SK-N-SH (cell line): ENCODE measurements at regions not wholly inside any gene's neighbourhood (a gene's known extent, or its start where the extent isn't known, plus 50 kb on each side); places are given as distances from the start of the nearest gene placed in this dataset.

Source experiments
- CTCF ChIA-PET: fragments of 300-600, 350-600 bp; formaldehyde crosslinking; extraction: SDS; loops from one replicate; lab custom pipeline; 2021; lab: Yijun Ruan, JAX
- POLR2A ChIA-PET: fragments of 350-600 bp; sonication (Branson Sonifier 250); formaldehyde crosslinking; extraction: SDS; loops from one replicate; lab custom pipeline; 2020; ENCODE audit warnings: antibody characterized with exemption, inconsistent platforms; lab: Yijun Ruan, JAX
- DNase-seq: peaks from one replicate; pipeline ENCODE4 v3.0.0; 2012
- H2AFZ ChIP-seq: fragments of 200-600 bp; sonication (generic); 2 replicates; pipeline ENCODE4 v1.8.1; 2016; ENCODE audit warnings: antibody characterized with exemption, mild to moderate bottlenecking, low read depth
- H3F3A ChIP-seq: fragments of 200-600 bp; sonication (generic); replicated peaks from 2 replicates; pipeline ENCODE3; 2016; ENCODE audit warnings: antibody characterized with exemption, mild to moderate bottlenecking; ENCODE audit not compliant: insufficient read depth
- H3K27ac ChIP-seq, 2 experiments: fragments of 200-500 bp in 1 of 2; fragments of 200-600 bp in 1 of 2; sonication (Bioruptor generic) in 1 of 2; sonication (generic), shearing (Covaris generic) in 1 of 2; 2 replicates each; pipeline versions ENCODE4 v1.5.1 to v1.6.1; 2014 to 2016; ENCODE audit warnings: low read depth in 2 of 2, inconsistent platforms in 1 of 2, low read length in 1 of 2, mild to moderate bottlenecking in 1 of 2, mixed read lengths in 1 of 2
- H3K27me3 ChIP-seq: fragments of 200-600 bp; sonication (generic), shearing (Covaris generic); 2 replicates; pipeline ENCODE4 v1.6.1; 2016; ENCODE audit warnings: mixed run types; ENCODE audit not compliant: insufficient read depth
- H3K36me3 ChIP-seq, 2 experiments: fragments of 200-500 bp in 1 of 2; fragments of 200-600 bp in 1 of 2; sonication (Bioruptor generic) in 1 of 2; sonication (generic) in 1 of 2; replicated peaks in 1 of 2; 2 replicates each; pipeline versions ENCODE3 to v1.5.1; 2014 to 2016; ENCODE audit warnings: low read length in 1 of 2, mild to moderate bottlenecking in 1 of 2; ENCODE audit not compliant: insufficient read depth in 2 of 2, control insufficient read depth in 1 of 2
- H3K4me1 ChIP-seq, 2 experiments: fragments of 200-500 bp in 1 of 2; fragments of 200-600 bp in 1 of 2; sonication (Bioruptor generic) in 1 of 2; sonication (generic), shearing (Covaris generic) in 1 of 2; 2 replicates each; pipeline versions ENCODE4 v1.5.1 to v1.6.1; 2014 to 2016; ENCODE audit warnings: low read depth in 1 of 2, low read length in 1 of 2, mixed run types in 1 of 2; ENCODE audit not compliant: insufficient read depth in 2 of 2, control insufficient read depth in 1 of 2
- H3K4me2 ChIP-seq: fragments of 200-600 bp; sonication (generic), shearing (Covaris generic); 2 replicates; pipeline ENCODE4 v1.6.1; 2017; ENCODE audit warnings: mixed run types
- H3K4me3 ChIP-seq, 2 experiments: fragments of 200-500 bp in 1 of 2; fragments of 200-600 bp in 1 of 2; sonication (Bioruptor generic) in 1 of 2; sonication (generic), shearing (Covaris generic) in 1 of 2; 2 replicates each; pipeline versions ENCODE4 v1.5.1 to v1.8.1; 2014 to 2016; ENCODE audit warnings: low read depth in 2 of 2, inconsistent platforms in 1 of 2, low read length in 1 of 2, mild to moderate bottlenecking in 1 of 2, mixed read lengths in 1 of 2, moderate library complexity in 1 of 2
- H3K79me2 ChIP-seq: fragments of 200-600 bp; sonication (generic); 2 replicates; pipeline ENCODE4 v1.8.1; 2017; ENCODE audit warnings: mild to moderate bottlenecking; ENCODE audit not compliant: insufficient read depth
- H3K9ac ChIP-seq: fragments of 200-600 bp; sonication (generic); 2 replicates; pipeline ENCODE4 v1.6.1; 2017; ENCODE audit warnings: mixed run types
- H3K9me2 ChIP-seq: fragments of 200-600 bp; sonication (generic); 2 replicates; pipeline ENCODE4 v1.6.1; 2017; ENCODE audit warnings: mixed run types
- H3K9me3 ChIP-seq: fragments of 200-600 bp; sonication (generic); 2 replicates; pipeline ENCODE4 v1.6.1; 2017; ENCODE audit warnings: mixed run types, mild to moderate bottlenecking, moderate library complexity
- H4K20me1 ChIP-seq: fragments of 200-600 bp; sonication (generic); 2 replicates; pipeline ENCODE4 v1.6.1; 2017; ENCODE audit warnings: mild to moderate bottlenecking, mixed run types; ENCODE audit not compliant: insufficient read depth
- ELF1 ChIP-seq: IDR thresholded peaks from 2 replicates; pipeline ENCODE4 v1.4.0; 2012
- EZH2phosphoT487 ChIP-seq: fragments of 200-600 bp; sonication (generic); IDR thresholded peaks from 2 replicates; pipeline ENCODE4 v1.6.1; 2017; ENCODE audit warnings: low read depth, mixed run types, mild to moderate bottlenecking, antibody characterized with exemption, moderate library complexity, borderline replicate concordance
- FOSL2 ChIP-seq: IDR thresholded peaks from 2 replicates; pipeline ENCODE4 v1.4.0; 2012; ENCODE audit warnings: low read depth, mild to moderate bottlenecking, moderate library complexity, borderline replicate concordance
- FOXM1 ChIP-seq: IDR thresholded peaks from 2 replicates; pipeline ENCODE4 v1.4.0; 2012; ENCODE audit warnings: low read depth, mild to moderate bottlenecking
- MXI1 ChIP-seq: IDR thresholded peaks from 2 replicates; pipeline ENCODE4 v1.6.1; 2012; ENCODE audit warnings: mild to moderate bottlenecking, low read depth, low read length, improper control_type of control experiment
- NFIC ChIP-seq: IDR thresholded peaks from 2 replicates; pipeline ENCODE4 v1.4.0; 2012; ENCODE audit warnings: borderline replicate concordance
- POLR2AphosphoS5 ChIP-seq: IDR thresholded peaks from 2 replicates; pipeline ENCODE4 v1.6.1; 2012; ENCODE audit warnings: low read depth, low read length
- RXRA ChIP-seq: IDR thresholded peaks from 2 replicates; pipeline ENCODE4 v1.4.0; 2012; ENCODE audit warnings: low read depth, mild to moderate bottlenecking, borderline replicate concordance
- SIN3A ChIP-seq: IDR thresholded peaks from 2 replicates; pipeline ENCODE4 v1.6.1; 2012; ENCODE audit warnings: low read depth, mild to moderate bottlenecking, low read length, moderate library complexity, borderline replicate concordance
- TAF1 ChIP-seq: IDR thresholded peaks from 2 replicates; pipeline ENCODE4 v1.6.1; 2012; ENCODE audit warnings: low read depth, mild to moderate bottlenecking, low read length, moderate library complexity, borderline replicate concordance
- TCF12 ChIP-seq: IDR thresholded peaks from 2 replicates; pipeline ENCODE4 v1.4.0; 2012
- WGBS: methylation state at CpG from one replicate; pipeline ENCODE4 v1.1.6; 2017; ENCODE audit warnings: low lambda C conversion rate; 5-methylcytosine and 5-hydroxymethylcytosine counted together
- TF ChIP-seq, protein P1 (sequence below): IDR thresholded peaks from 2 replicates; pipeline ENCODE4 v1.6.1; 2012; ENCODE audit warnings: mild to moderate bottlenecking, low read depth, low read length, moderate library complexity
- TF ChIP-seq, protein P2 (sequence below): fragments of 150-350 bp; IDR thresholded peaks from 2 replicates; pipeline ENCODE4 v1.6.1; 2016; ENCODE audit warnings: mild to moderate bottlenecking, low read depth, low read length

- H3K9me2 ChIP-seq, result no peaks in the 10 kb centered on the region
- H3K4me3 ChIP-seq, result no peak overlapping the region
- no peak for DNase-seq
- no peaks in the 10 kb centered on the region; a peak in 1 of 4 replicates for H3K4me1 ChIP-seq
- H3K27me3 ChIP-seq, result no peaks in the 10 kb centered on the region
- 55% methylated on average over 3 of the region's 3 CpGs for WGBS
- H3K9me3 ChIP-seq, result no peaks in the 10 kb centered on the region
- no peak overlapping the region for H3K9ac ChIP-seq
- no peak overlapping the region for H2AFZ ChIP-seq
- no peak overlapping the region for H3K4me2 ChIP-seq
- no peaks in the 10 kb centered on the region for H3F3A ChIP-seq
- H3K36me3 ChIP-seq, result no peaks in the 10 kb centered on the region
- ChIA-PET CTCF (no interaction called here), POLR2A (no interaction called here)
- no peaks in the 10 kb centered on the region for H3K79me2 ChIP-seq
- TF ChIP-seq SIN3A (no peak), FOSL2 (no peak), RXRA (no peak), POLR2AphosphoS5 (no peak), NFIC (no peak), TAF1 (no peak), ELF1 (no peak), EZH2phosphoT487 (no peak)
- TF ChIP-seq, protein P1, sequence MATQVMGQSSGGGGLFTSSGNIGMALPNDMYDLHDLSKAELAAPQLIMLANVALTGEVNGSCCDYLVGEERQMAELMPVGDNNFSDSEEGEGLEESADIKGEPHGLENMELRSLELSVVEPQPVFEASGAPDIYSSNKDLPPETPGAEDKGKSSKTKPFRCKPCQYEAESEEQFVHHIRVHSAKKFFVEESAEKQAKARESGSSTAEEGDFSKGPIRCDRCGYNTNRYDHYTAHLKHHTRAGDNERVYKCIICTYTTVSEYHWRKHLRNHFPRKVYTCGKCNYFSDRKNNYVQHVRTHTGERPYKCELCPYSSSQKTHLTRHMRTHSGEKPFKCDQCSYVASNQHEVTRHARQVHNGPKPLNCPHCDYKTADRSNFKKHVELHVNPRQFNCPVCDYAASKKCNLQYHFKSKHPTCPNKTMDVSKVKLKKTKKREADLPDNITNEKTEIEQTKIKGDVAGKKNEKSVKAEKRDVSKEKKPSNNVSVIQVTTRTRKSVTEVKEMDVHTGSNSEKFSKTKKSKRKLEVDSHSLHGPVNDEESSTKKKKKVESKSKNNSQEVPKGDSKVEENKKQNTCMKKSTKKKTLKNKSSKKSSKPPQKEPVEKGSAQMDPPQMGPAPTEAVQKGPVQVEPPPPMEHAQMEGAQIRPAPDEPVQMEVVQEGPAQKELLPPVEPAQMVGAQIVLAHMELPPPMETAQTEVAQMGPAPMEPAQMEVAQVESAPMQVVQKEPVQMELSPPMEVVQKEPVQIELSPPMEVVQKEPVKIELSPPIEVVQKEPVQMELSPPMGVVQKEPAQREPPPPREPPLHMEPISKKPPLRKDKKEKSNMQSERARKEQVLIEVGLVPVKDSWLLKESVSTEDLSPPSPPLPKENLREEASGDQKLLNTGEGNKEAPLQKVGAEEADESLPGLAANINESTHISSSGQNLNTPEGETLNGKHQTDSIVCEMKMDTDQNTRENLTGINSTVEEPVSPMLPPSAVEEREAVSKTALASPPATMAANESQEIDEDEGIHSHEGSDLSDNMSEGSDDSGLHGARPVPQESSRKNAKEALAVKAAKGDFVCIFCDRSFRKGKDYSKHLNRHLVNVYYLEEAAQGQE, result no peak
- no peaks in the 10 kb centered on the region for H4K20me1 ChIP-seq
- H3K27ac ChIP-seq, result no peak overlapping the region
These were observed 484.9 kb upstream of the ATP2B1 start for GRCh38 chr12:90193500-90193899.

DNA sequence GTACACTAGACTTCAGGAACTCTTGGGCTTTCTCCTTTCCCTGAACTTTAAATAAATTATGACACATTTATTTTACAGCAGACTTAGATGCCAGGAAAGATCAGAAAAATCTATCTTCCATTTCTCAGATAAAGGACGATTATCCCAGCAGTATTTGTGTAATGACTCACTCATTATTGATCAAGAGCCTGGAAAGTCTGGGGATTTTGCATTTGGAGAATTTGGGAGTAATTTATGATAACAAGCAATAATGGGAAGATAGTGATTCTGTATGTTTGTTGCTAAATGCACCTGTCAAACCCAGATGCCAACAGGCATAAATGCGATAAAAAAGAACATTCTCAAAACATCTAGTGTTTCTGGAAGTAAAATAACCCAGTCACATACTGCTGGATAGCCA lies 480.2 kb upstream of the ATP2B1 start:
- Histone ChIP-seq H3K27me3 (no peaks in the 10 kb centered on the region), H3K36me3 (no peaks in the 10 kb centered on the region), H4K20me1 (no peaks in the 10 kb centered on the region), H3K4me2 (no peak overlapping the region), H3K9me3 (no peaks in the 10 kb centered on the region), H2AFZ (no peak overlapping the region), H3K4me1 (no peaks in the 10 kb centered on the region; a peak in 1 of 4 replicates), H3K79me2 (no peaks in the 10 kb centered on the region), H3K27ac (no peak overlapping the region; a peak in 1 of 4 replicates), H3F3A (no peaks in the 10 kb centered on the region), H3K9me2 (no peaks in the 10 kb centered on the region), H3K9ac (no peak overlapping the region), H3K4me3 (no peak overlapping the region)
- no peak for DNase-seq
- TF ChIP-seq NFIC, result no peak
- TF ChIP-seq TCF12, result no peak
- POLR2A ChIA-PET, result no interaction called here
- 43% methylated on average over 2 of the region's 2 CpGs for WGBS
- CTCF ChIA-PET, result no interaction called here

GRCh38 chr12:90183201-90183600 lies 474.6 kb upstream of the ATP2B1 start:
- Histone ChIP-seq H3K79me2 (no peaks in the 10 kb centered on the region), H2AFZ (no peak overlapping the region), H3K4me3 (no peak overlapping the region), H3K4me2 (no peak overlapping the region), H3K9me3 (peaks cover 4% of the 10 kb centered on the region; the same call in 1 of the 2 replicates), H3K4me1 (no peaks in the 10 kb centered on the region), H3K36me3 (no peaks in the 10 kb centered on the region), H3F3A (no peaks in the 10 kb centered on the region), H3K9me2 (no peaks in the 10 kb centered on the region; the same call in 1 of the 2 replicates), H3K27ac (no peak overlapping the region), H3K9ac (no peak overlapping the region), H3K27me3 (no peaks in the 10 kb centered on the region), H4K20me1 (no peaks in the 10 kb centered on the region)
- TF ChIP-seq, protein P2, sequence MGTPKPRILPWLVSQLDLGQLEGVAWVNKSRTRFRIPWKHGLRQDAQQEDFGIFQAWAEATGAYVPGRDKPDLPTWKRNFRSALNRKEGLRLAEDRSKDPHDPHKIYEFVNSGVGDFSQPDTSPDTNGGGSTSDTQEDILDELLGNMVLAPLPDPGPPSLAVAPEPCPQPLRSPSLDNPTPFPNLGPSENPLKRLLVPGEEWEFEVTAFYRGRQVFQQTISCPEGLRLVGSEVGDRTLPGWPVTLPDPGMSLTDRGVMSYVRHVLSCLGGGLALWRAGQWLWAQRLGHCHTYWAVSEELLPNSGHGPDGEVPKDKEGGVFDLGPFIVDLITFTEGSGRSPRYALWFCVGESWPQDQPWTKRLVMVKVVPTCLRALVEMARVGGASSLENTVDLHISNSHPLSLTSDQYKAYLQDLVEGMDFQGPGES, result no peak
- TF ChIP-seq FOXM1, result no peak
- no peak for TF ChIP-seq TCF12
- TF ChIP-seq POLR2AphosphoS5, result no peak
- TF ChIP-seq, protein P1, result no peak
- TF ChIP-seq MXI1, result no peak
- TF ChIP-seq TAF1, result no peak
- ChIA-PET CTCF (no interaction called here), POLR2A (no interaction called here)
- no peak for DNase-seq
- 15% methylated on average over 1 of the region's 1 CpG for WGBS
